SIG-M5 treated with dmso at 0.1 percent for 504 hours (cell line): ENCODE measurements at regions not wholly inside any gene's neighbourhood (a gene's known extent, or its start where the extent isn't known, plus 50 kb on each side); places are given as distances from the start of the nearest gene placed in this dataset.

ENCODE experiments used
- DNase-seq: peaks from one replicate; lab custom pipeline; 2025; ENCODE audit not compliant: unreplicated experiment; lab: John Stamatoyannopoulos, UW

- peak; percentile 4 for DNase-seq
Measured at GRCh38 chr2:48912110-48912509, 156.6 kb upstream of the LHCGR start.

GRCh38 chr2:48910961-48911360 is 155.4 kb upstream of the LHCGR start:
- DNase-seq, result no peak

DNA sequence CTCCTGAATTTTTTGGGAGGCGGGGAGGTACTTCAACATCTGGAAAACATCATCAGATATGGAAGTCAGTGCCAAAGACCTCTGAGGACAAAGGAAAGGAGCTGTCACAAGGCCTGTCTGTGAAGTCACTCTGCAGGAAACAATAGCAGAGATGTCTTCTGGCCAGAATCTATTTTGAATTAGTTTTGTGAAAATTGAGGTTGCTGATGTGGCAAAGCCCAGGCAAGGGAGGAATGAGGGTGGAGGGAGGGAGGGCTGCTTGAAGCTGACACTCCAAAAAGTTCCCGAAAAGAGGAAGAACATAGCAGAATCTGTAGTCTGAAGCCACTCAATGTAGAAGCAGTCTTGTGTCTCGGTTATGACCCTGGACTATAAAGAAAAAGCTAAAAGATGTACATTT is 151.1 kb upstream of the LHCGR start:
- no peak for DNase-seq

- DNase-seq, result no peak
Measured at GRCh38 chr2:48905696-48906095, 150.2 kb upstream of the LHCGR start.

DNA sequence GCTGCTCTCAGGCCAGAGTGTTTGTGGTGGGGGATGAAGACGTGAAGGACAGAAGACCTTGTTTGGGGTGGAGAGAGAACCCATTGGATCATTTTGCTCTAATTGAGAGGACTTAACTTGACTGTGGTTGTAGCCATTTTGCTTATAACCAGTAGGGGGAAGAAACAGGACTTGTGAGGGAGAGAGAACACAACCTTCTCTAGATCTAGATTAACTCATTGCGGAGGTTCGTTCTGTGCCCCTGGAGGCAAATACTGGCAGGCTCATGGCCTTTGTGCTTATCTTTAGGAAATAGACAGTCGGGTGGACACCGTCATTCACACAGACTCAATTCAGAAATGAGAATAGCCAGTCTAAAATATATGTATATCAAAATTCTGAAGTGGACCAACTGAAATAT is 147.0 kb upstream of the LHCGR start:
- peak; percentile 4 for DNase-seq

GRCh38 chr2:48901416-48901815 is 145.9 kb upstream of the LHCGR start:
- DNase-seq, result no peak

DNA sequence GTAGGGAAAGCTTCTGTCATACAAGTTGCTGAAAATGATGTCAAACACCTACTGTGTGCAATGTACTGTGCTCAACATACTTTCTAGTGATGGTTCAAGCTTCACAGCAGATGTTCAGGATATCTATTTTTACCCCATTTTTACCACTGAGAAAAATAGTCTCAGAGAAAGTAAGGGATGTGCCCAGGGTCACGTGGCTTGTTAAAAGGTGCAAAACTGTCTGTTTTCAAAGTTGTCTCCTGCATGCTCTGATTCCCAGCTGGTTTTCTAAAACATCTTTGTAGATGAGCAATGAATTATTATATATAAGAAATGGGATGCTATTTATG is 145.5 kb upstream of the LHCGR start:
- DNase-seq, result no peak

DNA sequence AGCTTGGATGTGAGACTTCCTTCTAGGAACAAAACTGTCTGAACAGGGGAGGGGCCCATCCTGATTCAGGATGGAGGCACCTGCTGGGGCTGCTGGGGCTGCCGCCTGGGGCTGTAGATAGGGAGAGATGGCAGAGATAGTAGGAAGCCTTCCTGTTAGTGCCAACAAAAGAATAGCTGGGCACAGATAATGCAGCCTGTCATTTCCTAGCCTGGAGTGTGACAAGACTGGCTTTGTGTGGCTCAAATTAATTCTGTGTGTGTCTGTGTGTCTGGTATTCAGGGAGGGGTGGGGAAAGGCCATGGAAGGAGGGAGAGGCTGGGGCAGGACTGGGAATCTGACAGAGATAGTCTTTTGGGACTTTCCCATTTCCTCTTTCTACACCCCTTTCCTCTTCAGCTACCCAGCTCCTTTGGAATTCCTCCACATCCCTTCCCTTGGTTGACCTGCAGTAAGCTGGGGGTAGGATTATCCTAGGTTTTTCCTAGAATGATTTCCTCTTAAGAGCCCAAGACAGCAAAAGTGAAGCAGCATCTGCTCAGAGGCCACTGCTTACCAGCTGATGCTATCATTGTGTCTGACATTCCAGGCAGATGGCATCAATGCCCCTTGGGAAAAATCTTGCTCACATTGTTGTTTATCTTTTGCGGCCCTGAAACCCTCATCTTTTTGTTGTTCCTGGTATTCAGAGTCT is 144.9 kb upstream of the LHCGR start:
- DNase-seq, result no peak

DNA sequence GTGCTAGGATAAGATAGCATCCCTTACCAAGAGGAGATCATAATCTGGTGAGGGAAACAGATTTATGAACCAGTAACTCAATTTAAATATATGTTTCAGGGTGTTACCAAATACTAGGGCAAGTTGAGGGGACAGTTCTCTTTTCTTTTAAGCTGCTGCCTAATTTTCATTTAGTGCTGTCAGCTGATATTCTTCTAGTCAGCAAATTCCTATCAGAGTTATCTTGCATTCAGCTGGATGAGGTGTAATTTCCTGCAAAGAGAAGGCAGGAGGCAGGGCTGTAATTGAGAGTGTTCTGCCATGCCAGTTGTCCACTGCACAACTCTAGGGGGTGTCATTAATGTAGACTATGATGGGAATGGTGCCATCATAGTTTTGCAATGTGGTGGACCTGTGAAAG is 141.3 kb upstream of the LHCGR start:
- no peak for DNase-seq

- no peak for DNase-seq
Measured at GRCh38 chr2:48890454-48891131, 135.1 kb upstream of the LHCGR start.

- DNase-seq, result no peak
Measured at GRCh38 chr2:48888066-48888465, 132.5 kb upstream of the LHCGR start.

DNA sequence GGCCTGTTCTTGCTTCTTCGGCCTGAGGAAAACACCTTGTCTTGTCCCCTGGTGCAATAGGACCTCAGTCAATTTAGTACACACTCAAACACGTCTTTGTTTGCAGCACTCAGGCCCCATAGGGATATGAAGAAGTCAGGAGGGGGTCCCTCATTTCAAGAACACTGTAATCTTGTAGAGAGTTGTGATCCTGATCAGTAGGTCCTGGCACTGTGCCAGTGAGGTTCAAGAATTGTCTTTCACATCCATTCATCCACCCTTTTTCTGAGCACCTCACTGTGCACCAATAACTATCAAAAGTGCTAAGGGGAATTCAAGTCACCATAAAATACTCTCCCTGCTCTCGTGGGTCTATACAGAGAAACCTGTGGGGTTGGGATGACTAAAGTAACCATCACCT is 131.4 kb upstream of the LHCGR start:
- no peak for DNase-seq

GRCh38 chr2:48885841-48886240 is 130.3 kb upstream of the LHCGR start:
- DNase-seq, result no peak

DNA sequence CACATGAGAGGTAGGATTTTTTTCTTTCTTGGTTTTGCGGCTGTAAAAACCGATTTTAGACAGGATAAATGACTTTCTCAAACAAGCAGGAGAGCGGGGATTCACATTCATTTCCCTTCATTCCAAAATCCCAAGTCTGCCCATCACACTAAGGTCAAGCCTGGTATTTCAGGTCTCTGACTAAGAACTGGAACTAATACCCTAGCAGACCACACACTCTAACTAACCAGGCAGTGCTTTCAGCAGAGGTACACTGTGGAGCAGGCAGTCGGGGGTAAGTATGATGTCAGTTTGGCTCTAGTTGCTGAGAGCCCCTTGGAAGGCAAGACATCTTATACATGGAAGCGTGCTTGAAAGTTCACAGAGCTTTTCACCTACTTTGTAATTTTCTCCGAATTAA is 128.1 kb upstream of the LHCGR start:
- DNase-seq, result no peak

DNA sequence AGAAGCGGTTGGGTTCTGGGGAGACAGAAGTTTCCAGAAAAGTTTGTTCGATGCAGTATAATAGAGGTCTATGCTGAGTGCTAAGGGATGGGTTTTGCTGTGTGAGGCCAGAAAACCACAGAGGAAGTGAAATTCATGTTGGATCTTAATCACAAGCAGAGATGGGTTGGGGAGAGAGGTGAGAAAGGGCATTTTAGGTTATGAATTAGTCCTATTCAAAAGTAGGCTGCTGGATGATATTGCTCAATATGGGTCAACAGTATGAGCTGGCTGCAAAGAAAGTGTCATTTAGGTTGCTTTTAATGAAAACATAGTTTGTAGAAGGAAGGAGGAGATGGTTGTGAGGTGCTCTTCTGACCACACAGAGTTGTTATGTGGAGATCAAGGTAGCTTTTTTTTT is 118.8 kb upstream of the LHCGR start:
- DNase-seq, result no peak

- no peak for DNase-seq
Measured at GRCh38 chr2:48873666-48874065, 118.1 kb upstream of the LHCGR start.

DNA sequence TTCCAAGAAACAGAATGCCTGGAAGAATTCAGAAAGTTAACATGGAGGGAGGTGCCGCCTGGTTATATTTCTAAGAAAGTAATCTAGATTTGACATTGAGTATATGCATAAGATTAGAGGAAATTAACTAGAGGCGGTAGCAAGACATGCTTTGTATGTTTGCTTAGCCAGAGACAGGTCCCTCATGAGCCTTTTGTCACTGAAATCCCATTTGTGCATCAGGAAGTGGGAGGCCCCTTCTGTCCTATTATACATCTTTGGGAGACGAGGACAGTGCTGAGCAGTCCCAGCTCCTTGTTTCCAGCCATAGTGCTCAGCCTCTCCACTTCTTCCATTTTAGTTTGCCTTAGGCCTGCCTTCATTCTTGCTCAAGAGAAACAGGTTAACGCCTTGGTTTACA is 115.4 kb upstream of the LHCGR start:
- no peak for DNase-seq

- DNase-seq, result no peak
Measured at GRCh38 chr2:48870503-48870902, 115.0 kb upstream of the LHCGR start.

DNA sequence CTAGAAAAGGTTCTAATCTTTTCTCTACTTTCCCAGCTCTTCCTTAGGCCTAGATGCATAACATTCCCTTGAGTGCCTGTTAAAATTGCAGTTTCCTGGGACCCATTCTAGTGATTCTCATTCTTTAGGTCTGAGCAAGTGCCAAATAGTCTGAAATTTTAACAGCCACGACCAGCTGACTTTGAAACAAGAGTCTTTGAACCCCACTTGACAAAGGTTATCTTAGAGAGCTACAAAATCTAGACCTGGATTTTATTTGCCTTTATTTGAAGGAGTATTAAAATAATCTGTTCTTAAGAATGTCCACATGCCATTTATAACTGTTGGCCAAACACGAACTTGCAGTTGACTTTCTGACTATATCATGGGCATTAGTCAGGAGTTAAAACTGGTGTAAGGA is 110.2 kb upstream of the LHCGR start:
- DNase-seq, result no peak

GRCh38 chr2:48860380-48860779 is 104.9 kb upstream of the LHCGR start:
- no peak for DNase-seq

DNA sequence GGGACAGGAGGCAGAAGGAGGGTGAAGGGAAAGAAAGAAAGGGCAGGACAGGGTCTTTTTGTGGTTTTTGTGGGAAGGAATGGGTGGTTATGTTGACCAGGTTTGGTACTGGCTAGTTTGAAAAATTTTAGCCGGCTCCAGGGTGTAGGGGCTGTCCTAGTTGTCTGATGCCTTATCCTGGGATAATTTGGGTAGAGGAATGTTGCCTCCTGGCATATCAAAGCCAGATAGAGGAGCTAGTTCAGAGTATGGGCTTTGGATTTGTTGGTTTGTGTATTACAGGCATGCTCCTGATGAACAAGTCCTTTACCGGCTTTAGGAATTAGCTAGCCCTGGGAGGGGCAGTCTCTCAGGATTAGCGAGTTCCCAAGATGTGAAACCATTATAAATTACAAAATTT is 101.1 kb upstream of the LHCGR start:
- DNase-seq, result no peak

GRCh38 chr2:48856144-48856543 is 100.6 kb upstream of the LHCGR start:
- peak; percentile 18 for DNase-seq

DNA sequence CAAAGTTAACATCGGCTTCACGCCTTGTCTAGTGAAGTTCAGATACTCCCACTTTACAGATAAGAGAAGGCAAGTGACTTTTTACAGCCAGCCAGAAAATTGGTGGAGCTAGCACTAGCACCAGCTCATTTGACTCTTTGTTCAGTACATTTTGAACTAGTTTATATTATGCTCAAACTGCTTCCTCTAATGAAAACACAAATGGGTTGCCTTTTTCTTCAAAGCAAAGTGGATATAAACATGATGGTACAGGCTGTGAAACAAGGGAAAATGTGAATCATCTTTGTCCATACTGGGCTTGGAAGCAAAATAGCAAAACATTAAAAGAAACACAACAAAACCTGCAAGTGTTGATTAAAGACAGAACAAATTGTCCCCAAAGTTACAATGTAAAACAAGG is 99.6 kb upstream of the LHCGR start:
- no peak for DNase-seq
